IMR-90 (cell line): ENCODE measurements at regions not wholly inside any gene's neighbourhood (a gene's known extent, or its start where the extent isn't known, plus 50 kb on each side); places are given as distances from the start of the nearest gene placed in this dataset.

ENCODE experiments used
- ELK1 ChIP-seq: fragments of 150-350 bp; IDR thresholded peaks from 2 replicates; pipeline ENCODE4 v1.6.1; 2016; ENCODE audit warnings: low read depth, mild to moderate bottlenecking, low read length, moderate library complexity, borderline replicate concordance
- FOS ChIP-seq: fragments of 150-350 bp; IDR thresholded peaks from 2 replicates; pipeline ENCODE4 v1.6.1; 2016; ENCODE audit warnings: low read depth, low read length
- MAFK ChIP-seq: IDR thresholded peaks from 2 replicates; pipeline ENCODE4 v1.6.1; 2012; ENCODE audit warnings: low read depth, low read length, improper control_type of control experiment
- MAZ ChIP-seq: IDR thresholded peaks from 2 replicates; pipeline ENCODE4 v1.6.1; 2012; ENCODE audit warnings: low read depth, mild to moderate bottlenecking, low read length, improper control_type of control experiment, moderate library complexity, borderline replicate concordance
- MXI1 ChIP-seq: IDR thresholded peaks from 2 replicates; pipeline ENCODE4 v1.6.1; 2012; ENCODE audit warnings: low read depth, mild to moderate bottlenecking, low read length, moderate library complexity, borderline replicate concordance
- POLR2A ChIP-seq: IDR thresholded peaks from 2 replicates; pipeline ENCODE4 v1.6.1; 2012; ENCODE audit warnings: mild to moderate bottlenecking, low read depth, low read length
- RAD21 ChIP-seq: IDR thresholded peaks from 2 replicates; pipeline ENCODE4 v1.6.1; 2012; ENCODE audit warnings: low read length, improper control_type of control experiment
- RCOR1 ChIP-seq: IDR thresholded peaks from 2 replicates; pipeline ENCODE4 v1.6.1; 2012; ENCODE audit warnings: mild to moderate bottlenecking, low read length, improper control_type of control experiment; ENCODE audit not compliant: insufficient replicate concordance
- SMC3 ChIP-seq: fragments of 150-350 bp; IDR thresholded peaks from 2 replicates; pipeline ENCODE4 v1.6.1; 2016; ENCODE audit warnings: low read depth, mild to moderate bottlenecking, antibody characterized with exemption, low read length, moderate library complexity
- USF2 ChIP-seq: fragments of 150-350 bp; IDR thresholded peaks from 2 replicates; pipeline ENCODE4 v1.6.1; 2017; ENCODE audit warnings: mild to moderate bottlenecking, antibody characterized with exemption, low read length, low read depth
- TF ChIP-seq, protein P1 (sequence below): conservative IDR thresholded peaks from 2 replicates; pipeline ENCODE4 v1.5.1; 2012; ENCODE audit warnings: mild to moderate bottlenecking, low read depth, low read length, improper control_type of control experiment

DNA sequence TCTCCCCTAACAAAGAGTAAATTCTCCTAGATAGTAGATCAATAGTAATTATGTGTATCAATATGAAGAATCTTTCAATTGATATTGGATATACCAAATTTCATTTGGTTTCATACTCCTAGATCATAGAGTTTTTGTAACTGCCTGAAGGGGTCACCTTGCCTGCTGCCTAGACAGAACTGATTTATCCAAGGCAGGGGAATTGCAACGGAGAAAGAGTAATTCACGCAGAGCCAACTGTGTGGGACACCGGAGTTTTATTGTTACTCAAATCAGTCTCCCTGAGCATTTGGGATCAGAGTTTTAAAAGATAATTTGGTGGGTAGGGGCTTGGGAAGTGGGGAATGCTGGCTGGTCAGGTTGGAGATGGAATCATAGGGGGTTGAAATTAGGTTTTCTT is 92.2 kb upstream of the SLC8A1 start:
- no peak for TF ChIP-seq POLR2A
- TF ChIP-seq, protein P1, sequence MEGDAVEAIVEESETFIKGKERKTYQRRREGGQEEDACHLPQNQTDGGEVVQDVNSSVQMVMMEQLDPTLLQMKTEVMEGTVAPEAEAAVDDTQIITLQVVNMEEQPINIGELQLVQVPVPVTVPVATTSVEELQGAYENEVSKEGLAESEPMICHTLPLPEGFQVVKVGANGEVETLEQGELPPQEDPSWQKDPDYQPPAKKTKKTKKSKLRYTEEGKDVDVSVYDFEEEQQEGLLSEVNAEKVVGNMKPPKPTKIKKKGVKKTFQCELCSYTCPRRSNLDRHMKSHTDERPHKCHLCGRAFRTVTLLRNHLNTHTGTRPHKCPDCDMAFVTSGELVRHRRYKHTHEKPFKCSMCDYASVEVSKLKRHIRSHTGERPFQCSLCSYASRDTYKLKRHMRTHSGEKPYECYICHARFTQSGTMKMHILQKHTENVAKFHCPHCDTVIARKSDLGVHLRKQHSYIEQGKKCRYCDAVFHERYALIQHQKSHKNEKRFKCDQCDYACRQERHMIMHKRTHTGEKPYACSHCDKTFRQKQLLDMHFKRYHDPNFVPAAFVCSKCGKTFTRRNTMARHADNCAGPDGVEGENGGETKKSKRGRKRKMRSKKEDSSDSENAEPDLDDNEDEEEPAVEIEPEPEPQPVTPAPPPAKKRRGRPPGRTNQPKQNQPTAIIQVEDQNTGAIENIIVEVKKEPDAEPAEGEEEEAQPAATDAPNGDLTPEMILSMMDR = no peak
- no peak for TF ChIP-seq MAZ
- no peak for TF ChIP-seq FOS
- no peak for TF ChIP-seq RCOR1
- TF ChIP-seq USF2 = no peak
- no peak for TF ChIP-seq SMC3
- no peak for TF ChIP-seq ELK1
- no peak for TF ChIP-seq MAFK
- no peak for TF ChIP-seq RAD21
- no peak for TF ChIP-seq MXI1
